GM12878 (cell line): ENCODE measurements at regions not wholly inside any gene's neighbourhood (a gene's known extent, or its start where the extent isn't known, plus 50 kb on each side); places are given as distances from the start of the nearest gene placed in this dataset.

ENCODE experiments used
- ATAC-seq: fragments of 200-7000 bp; cut with Tn5 transposase; 3 replicates; pipeline ENCODE4 v1.9.1; 2020; ENCODE audit warnings: mild to moderate bottlenecking, moderate library complexity
- BruUV-seq: library from RNA; stranded (reverse); fragments of 400-500 nt; replicated peaks from 2 replicates; lab custom pipeline; 2021; lab: Mats Ljungman, UMichigan
- CTCF ChIA-PET: fragments of 300-600 bp; sonication (Branson Sonifier 250); formaldehyde crosslinking; extraction: SDS; loops from one replicate; lab custom pipeline; 2021; ENCODE audit warnings: inconsistent platforms; lab: Yijun Ruan, JAX
- POLR2A ChIA-PET: fragments of 350-600 bp; formaldehyde crosslinking; extraction: SDS; loops from one replicate; lab custom pipeline; 2021; ENCODE audit warnings: inconsistent platforms; lab: Charles Lee
- RAD21 ChIA-PET: fragments of 300-600 bp; sonication (Branson Sonifier 250); formaldehyde crosslinking; loops from one replicate; lab custom pipeline; 2023; ENCODE audit warnings: antibody characterized with exemption; ENCODE audit not compliant: unreplicated experiment; lab: Charles Lee
- SMC1A ChIA-PET: fragments of 300-600 bp; sonication (Branson Sonifier 250); formaldehyde crosslinking; loops from one replicate; lab custom pipeline; 2023; ENCODE audit not compliant: unreplicated experiment, uncharacterized antibody; lab: Charles Lee
- DNase-seq: peaks from one replicate; pipeline ENCODE4 v3.0.0-alpha.2; 2011; ENCODE audit warnings: low read depth, low spot score
- FAIRE-seq: peaks from 3 replicates; lab custom pipeline; 2011; peaks lifted over from hg19 to GRCh38; lab: Jason Lieb, UNC
- H2AFZ ChIP-seq: 2 replicates; pipeline ENCODE4 v1.6.0; 2011; ENCODE audit warnings: low read depth, low read length, control low read depth; ENCODE audit not compliant: control insufficient read depth
- H3K27ac ChIP-seq: 2 replicates; pipeline ENCODE4 v1.5.1; 2011; ENCODE audit warnings: control low read depth; ENCODE audit not compliant: control insufficient read depth, insufficient read depth
- H3K27me3 ChIP-seq, 2 experiments: replicated peaks in 1 of 2; 2 replicates each; pipeline versions ENCODE4 v1.6.0 to v1.6.1; 2011; ENCODE audit warnings: low read length in 1 of 2; ENCODE audit not compliant: control insufficient read depth in 2 of 2, insufficient read depth in 2 of 2
- H3K36me3 ChIP-seq, 2 experiments: 2 replicates each; pipeline ENCODE4 v1.5.1; 2011; ENCODE audit warnings: low read length in 1 of 2; ENCODE audit not compliant: control insufficient read depth in 2 of 2, insufficient read depth in 2 of 2
- H3K4me1 ChIP-seq: 2 replicates; pipeline ENCODE4 v1.6.1; 2011; ENCODE audit warnings: mild to moderate bottlenecking, low read length, moderate library complexity, mixed read lengths; ENCODE audit not compliant: control insufficient read depth, insufficient read depth
- H3K4me2 ChIP-seq: 2 replicates; pipeline ENCODE4 v1.6.0; 2011; ENCODE audit warnings: control low read depth; ENCODE audit not compliant: control insufficient read depth, insufficient read depth
- H3K4me3 ChIP-seq: fragments of 200-600 bp; sonication (generic); 2 replicates; pipeline ENCODE4 v1.5.1; 2016
- H3K79me2 ChIP-seq: 2 replicates; pipeline ENCODE4 v1.6.0; 2011; ENCODE audit warnings: low read length; ENCODE audit not compliant: control insufficient read depth, insufficient read depth
- H3K9ac ChIP-seq: 2 replicates; pipeline ENCODE4 v1.8.0; 2011; ENCODE audit warnings: low read length, control low read depth, mixed read lengths; ENCODE audit not compliant: control insufficient read depth, insufficient read depth
- H3K9me3 ChIP-seq: replicated peaks from 3 replicates; pipeline ENCODE4 v1.5.1; 2011; ENCODE audit warnings: mild to moderate bottlenecking, low read length; ENCODE audit not compliant: control insufficient read depth, insufficient read depth
- H4K20me1 ChIP-seq: 2 replicates; pipeline ENCODE4 v1.6.0; 2011; ENCODE audit not compliant: control insufficient read depth, insufficient read depth
- CBX3 ChIP-seq: fragments of 200-600 bp; sonication (generic); IDR thresholded peaks from 2 replicates; pipeline ENCODE4 v1.6.1; 2016; ENCODE audit warnings: low read depth, borderline replicate concordance
- E2F4 ChIP-seq: IDR thresholded peaks from 2 replicates; pipeline ENCODE4 v1.6.1; 2012; ENCODE audit warnings: low read depth, low read length, improper control_type of control experiment
- FOXM1 ChIP-seq: IDR thresholded peaks from 2 replicates; pipeline ENCODE4 v1.6.1; 2012; ENCODE audit warnings: low read depth, mild to moderate bottlenecking, inconsistent platforms, low read length, moderate library complexity
- IKZF2 ChIP-seq, 2 experiments: fragments of 450-650 bp; IDR thresholded peaks; 2 replicates each; pipeline ENCODE4 v1.6.1; 2017; ENCODE audit warnings: mild to moderate bottlenecking in 2 of 2, moderate library complexity in 2 of 2
- LARP7 ChIP-seq: fragments of 450-650 bp; IDR thresholded peaks from 2 replicates; pipeline ENCODE4 v1.6.1; 2017; ENCODE audit warnings: mild to moderate bottlenecking
- MEF2A ChIP-seq: IDR thresholded peaks from 2 replicates; pipeline ENCODE4 v1.6.1; 2011; ENCODE audit warnings: low read depth, mild to moderate bottlenecking, low read length, moderate library complexity; ENCODE audit not compliant: insufficient read depth
- MTA2 ChIP-seq: fragments of 450-650 bp; IDR thresholded peaks from 2 replicates; pipeline ENCODE4 v1.6.1; 2016; ENCODE audit warnings: low read depth, mild to moderate bottlenecking, moderate library complexity
- MYB ChIP-seq: fragments of 150-350 bp; IDR thresholded peaks from 2 replicates; pipeline ENCODE4 v1.6.1; 2014; ENCODE audit warnings: mild to moderate bottlenecking, low read depth, low read length, borderline replicate concordance
- NFXL1 ChIP-seq: fragments of 450-650 bp; IDR thresholded peaks from 2 replicates; pipeline ENCODE4 v1.6.1; 2017; ENCODE audit warnings: antibody characterized with exemption, mild to moderate bottlenecking, borderline replicate concordance
- POU2F2 ChIP-seq: IDR thresholded peaks from 3 replicates; pipeline ENCODE4 v1.6.1; 2011; ENCODE audit warnings: low read depth, mild to moderate bottlenecking, low read length, borderline replicate concordance
- RUNX3 ChIP-seq: IDR thresholded peaks from 2 replicates; pipeline ENCODE4 v1.6.1; 2012; ENCODE audit warnings: low read length, inconsistent platforms
- SIN3A ChIP-seq: IDR thresholded peaks from 2 replicates; pipeline ENCODE4 v1.6.1; 2012; ENCODE audit warnings: low read depth, low read length, improper control_type of control experiment
- SPI1 ChIP-seq: IDR thresholded peaks from 2 replicates; pipeline ENCODE4 v1.6.1; 2011; ENCODE audit warnings: low read depth, mild to moderate bottlenecking, low read length, moderate library complexity, borderline replicate concordance; ENCODE audit not compliant: insufficient read depth
- STAT3 ChIP-seq: IDR thresholded peaks from 2 replicates; pipeline ENCODE4 v1.6.1; 2011; ENCODE audit warnings: low read depth, low read length, improper control_type of control experiment
- TCF12 ChIP-seq: IDR thresholded peaks from 2 replicates; pipeline ENCODE4 v1.6.1; 2011; ENCODE audit warnings: low read depth, mild to moderate bottlenecking, low read length
- USF1 ChIP-seq: IDR thresholded peaks from 2 replicates; pipeline ENCODE4 v1.6.1; 2011; ENCODE audit warnings: borderline replicate concordance, low read depth, mild to moderate bottlenecking, moderate library complexity, mixed read lengths, low read length; ENCODE audit not compliant: insufficient read depth; ENCODE audit errors: extremely low read length
- in situ Hi-C: fragments of 300-500 bp; cut with MboI; formaldehyde crosslinking; loops from 9 replicates; pipeline ENCODE4 v1.14.3; 2018; ENCODE audit warnings: mixed read lengths
- intact Hi-C: fragments of 100-400 bp; cut with micrococcal nuclease; formaldehyde crosslinking; loops from one replicate; pipeline ENCODE4 v1.14.2; 2022; ENCODE audit not compliant: unreplicated experiment

DNA sequence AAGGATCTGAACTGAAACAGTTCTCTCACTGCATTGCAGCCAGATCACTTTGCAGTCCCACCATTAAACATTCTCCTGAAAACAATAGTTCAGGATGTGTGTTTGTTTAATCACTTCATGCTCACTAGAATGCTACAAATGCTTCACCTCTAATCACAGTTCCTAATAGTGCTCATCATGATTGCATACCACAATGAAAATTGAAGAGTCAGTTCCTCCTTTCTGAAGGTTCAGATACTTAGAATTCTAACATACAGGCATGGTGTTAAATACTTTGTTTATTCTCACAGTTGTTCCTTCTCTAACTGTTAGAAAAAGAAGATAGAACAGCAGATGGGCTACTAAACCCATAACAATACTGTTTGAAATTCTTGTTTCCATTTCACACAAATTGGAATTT lies 622.3 kb upstream of the ACVR2A start:
- H3K4me3 ChIP-seq = no peak overlapping the region
- H3K79me2 ChIP-seq = no peaks in the 10 kb centered on the region
- SMC1A ChIA-PET = interaction anchor here (1.8 kb wide), 1 partner anchor 41 kb away, joined by 4 read pairs; no protein-coding TSS in a partner anchor
- POLR2A ChIA-PET = no interaction called here
- H2AFZ ChIP-seq = peak overlapping the region; percentile 37; the same call in 1 of the 2 replicates
- no peak overlapping the region for H3K9ac ChIP-seq
- in situ Hi-C loops = no loop called here
- TF ChIP-seq MTA2 = peak; percentile 21; the same call in 1 of the 2 replicates
- TF ChIP-seq CBX3 = no peak
- TF ChIP-seq LARP7 = no peak
- no peak for TF ChIP-seq NFXL1
- TF ChIP-seq MEF2A = no peak
- TF ChIP-seq RUNX3 = no peak; the same call in 1 of the 2 replicates
- no peak for TF ChIP-seq SIN3A
- TF ChIP-seq IKZF2 (IDR thresholded peaks at IDR 0.05) = peak in 1 of 2 experiments; percentile 16; a peak in 1 of 4 replicates
- no peak for TF ChIP-seq MYB
- no peak for TF ChIP-seq E2F4
- no peak for TF ChIP-seq USF1
- no peak for TF ChIP-seq STAT3
- TF ChIP-seq SPI1 = peak; percentile 80; the same call in 1 of the 2 replicates
- TF ChIP-seq TCF12 = no peak
- no peak for TF ChIP-seq FOXM1
- TF ChIP-seq POU2F2 = no peak
- TF ChIP-seq, all 136 proteins: peak for 3
- Histone ChIP-seq H3K4me1 (peaks cover 6% of the 10 kb centered on the region; the same call in 1 of the 2 replicates), H3K27me3 (no peaks in the 10 kb centered on the region), H3K27ac (peak overlapping the region; percentile 13), H3K4me2 (0 out of 2 replicates have a peak overlapping the region, but pooled peaks have one; percentile 4), H3K9me3 (peaks cover 4% of the 10 kb centered on the region; the same call in 2 of the 3 replicates), H4K20me1 (no peaks in the 10 kb centered on the region), H3K36me3 (no peaks in the 10 kb centered on the region; a peak in 1 of 4 replicates)
- BruUV-seq = no TSS peak
- no peak for DNase-seq
- ChIA-PET RAD21 (no interaction called here), CTCF (no interaction called here)
- FAIRE-seq = no peak
- intact Hi-C loops = no loop called here
- peak; percentile 86 for ATAC-seq
